ENCODE measurements at regions not wholly inside any gene's neighbourhood (a gene's known extent, or its start where the extent isn't known, plus 50 kb on each side); places are given as distances from the start of the nearest gene placed in this dataset.

GRCh38 chr13:74758188-74758587 lies 624.0 kb upstream of the KLF12 start:
- H3K27ac ChIP-seq (ENCODE audit: low read depth in 2 of 2, low read length in 2 of 2), result no peak overlapping the region
- intact Hi-C loops (cut with DNase I), result no loop called here
- no peak for DNase-seq
- no peaks in the 10 kb centered on the region for H3K4me1 ChIP-seq (ENCODE audit: control insufficient read depth in 2 of 3, insufficient read depth in 2 of 3, low read depth in 1 of 3, low read length in 3 of 3)
- no peak overlapping the region for H3K9ac ChIP-seq (ENCODE audit: low read length in 3 of 3)
- no peak overlapping the region for H3K4me3 ChIP-seq (ENCODE audit: low read length in 3 of 3)
- H3K9me3 ChIP-seq (ENCODE audit: control insufficient read depth in 2 of 3, insufficient read depth in 1 of 3, low read length in 3 of 3), result no peaks in the 10 kb centered on the region
- no peak for FAIRE-seq
- TF ChIP-seq CTCF (IDR thresholded peaks at IDR 0.05; ENCODE audit: borderline replicate concordance, extremely low read depth, insufficient read depth), result no peak
- no peaks in the 10 kb centered on the region for H3K36me3 ChIP-seq (ENCODE audit: control insufficient read depth in 2 of 3, insufficient read depth in 3 of 3, low read length in 3 of 3)
- no peaks in the 10 kb centered on the region for H3K27me3 ChIP-seq (ENCODE audit: control insufficient read depth, insufficient read depth, low read length)

DNA sequence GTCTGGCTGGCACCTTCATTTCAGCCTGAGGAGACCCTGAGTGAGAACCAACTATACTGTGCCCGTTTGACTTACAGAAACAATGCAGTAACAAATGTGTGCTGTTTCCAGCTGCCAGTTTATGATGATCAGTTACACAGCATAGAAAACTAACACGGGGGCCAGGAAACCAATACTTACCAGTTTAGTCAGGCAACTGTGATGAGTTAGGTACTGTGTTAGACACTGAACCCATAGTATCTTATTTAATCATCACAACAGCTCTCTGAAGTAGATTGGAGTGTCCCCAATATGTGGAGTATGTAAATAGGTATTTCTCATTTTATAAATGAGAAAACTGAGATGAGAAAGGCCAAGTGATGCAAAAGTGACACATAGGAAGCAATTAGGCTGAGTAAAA lies 620.9 kb upstream of the KLF12 start:
- Histone ChIP-seq H3K36me3 (ENCODE audit: control insufficient read depth in 2 of 3, insufficient read depth in 3 of 3, low read length in 3 of 3) (no peaks in the 10 kb centered on the region), H3K9me3 (ENCODE audit: control insufficient read depth in 2 of 3, insufficient read depth in 1 of 3, low read length in 3 of 3) (no peaks in the 10 kb centered on the region), H3K9ac (ENCODE audit: low read length in 3 of 3) (no peak overlapping the region), H3K27ac (ENCODE audit: low read depth in 2 of 2, low read length in 2 of 2) (no peak overlapping the region), H3K4me3 (ENCODE audit: low read length in 3 of 3) (no peak overlapping the region), H3K27me3 (ENCODE audit: control insufficient read depth, insufficient read depth, low read length) (no peaks in the 10 kb centered on the region), H3K4me1 (ENCODE audit: control insufficient read depth in 2 of 3, insufficient read depth in 2 of 3, low read depth in 1 of 3, low read length in 3 of 3) (no peaks in the 10 kb centered on the region)
- intact Hi-C loops (cut with DNase I), result no loop called here
- DNase-seq, result no peak
- FAIRE-seq, result no peak
- TF ChIP-seq CTCF (IDR thresholded peaks at IDR 0.05; ENCODE audit: borderline replicate concordance, extremely low read depth, insufficient read depth), result no peak

GRCh38 chr13:74751739-74752138 lies 617.5 kb upstream of the KLF12 start:
- no peaks in the 10 kb centered on the region for H3K27me3 ChIP-seq (ENCODE audit: control insufficient read depth, insufficient read depth, low read length)
- H3K9ac ChIP-seq (ENCODE audit: low read length in 3 of 3), result no peak overlapping the region
- no peaks in the 10 kb centered on the region for H3K36me3 ChIP-seq (ENCODE audit: control insufficient read depth in 2 of 3, insufficient read depth in 3 of 3, low read length in 3 of 3)
- FAIRE-seq (no peak), DNase-seq (no peak)
- no peak overlapping the region for H3K4me3 ChIP-seq (ENCODE audit: low read length in 3 of 3)
- no peak for TF ChIP-seq CTCF (IDR thresholded peaks at IDR 0.05; ENCODE audit: borderline replicate concordance, extremely low read depth, insufficient read depth)
- no peaks in the 10 kb centered on the region for H3K4me1 ChIP-seq (ENCODE audit: control insufficient read depth in 2 of 3, insufficient read depth in 2 of 3, low read depth in 1 of 3, low read length in 3 of 3)
- H3K9me3 ChIP-seq (ENCODE audit: control insufficient read depth in 2 of 3, insufficient read depth in 1 of 3, low read length in 3 of 3), result no peaks in the 10 kb centered on the region
- intact Hi-C loops (cut with DNase I), result no loop called here
- H3K27ac ChIP-seq (ENCODE audit: low read depth in 2 of 2, low read length in 2 of 2), result no peak overlapping the region

DNA sequence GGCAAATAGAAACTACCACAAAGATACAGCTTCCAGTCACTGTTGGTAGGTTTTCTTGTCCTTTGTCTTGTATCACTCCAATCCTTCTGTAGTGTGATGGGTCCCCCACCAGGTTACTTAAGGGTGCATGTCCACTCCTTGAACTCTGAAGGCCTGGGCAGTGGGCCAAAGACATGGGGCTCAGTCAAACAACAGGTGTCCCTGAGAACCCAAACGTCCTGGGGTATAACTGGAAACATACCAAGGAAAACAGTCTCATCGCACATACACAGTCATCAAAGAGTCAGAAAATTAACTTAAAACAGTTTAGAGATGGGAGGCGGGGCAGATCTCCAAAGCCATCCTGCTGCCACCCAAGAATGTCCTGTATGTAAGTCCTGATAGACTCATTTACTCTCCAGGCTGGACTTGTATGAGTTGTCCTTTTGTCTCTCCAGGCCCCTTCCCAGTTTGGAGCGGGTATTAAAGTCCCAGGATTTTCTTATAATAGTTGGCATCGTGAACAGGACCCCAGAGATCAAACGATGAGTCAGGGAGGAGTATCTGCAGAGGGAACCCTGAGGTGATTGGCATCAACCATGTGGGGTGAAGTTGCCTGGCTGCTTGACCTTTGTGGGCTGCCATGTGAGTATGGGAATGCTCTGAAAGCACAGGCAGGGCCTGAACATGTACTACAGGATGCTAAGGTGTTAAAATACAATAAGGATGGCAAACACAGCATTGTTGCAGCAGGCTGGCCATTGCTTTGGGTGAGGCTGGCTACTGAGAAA lies 613.2 kb upstream of the KLF12 start:
- H3K9ac ChIP-seq (ENCODE audit: low read length in 3 of 3), result no peak overlapping the region
- no peak for FAIRE-seq
- intact Hi-C loops (cut with DNase I), result no loop called here

More for the DNA sequence above, 613.2 kb upstream of the KLF12 start:
- H3K4me3 ChIP-seq (ENCODE audit: low read length in 3 of 3), result no peak overlapping the region
- no peaks in the 10 kb centered on the region for H3K36me3 ChIP-seq (ENCODE audit: control insufficient read depth in 2 of 3, insufficient read depth in 3 of 3, low read length in 3 of 3)
- H3K9me3 ChIP-seq (ENCODE audit: control insufficient read depth in 2 of 3, insufficient read depth in 1 of 3, low read length in 3 of 3), result no peaks in the 10 kb centered on the region
- no peak for DNase-seq
- H3K4me1 ChIP-seq (ENCODE audit: control insufficient read depth in 2 of 3, insufficient read depth in 2 of 3, low read depth in 1 of 3, low read length in 3 of 3), result no peaks in the 10 kb centered on the region
- H3K27ac ChIP-seq (ENCODE audit: low read depth in 2 of 2, low read length in 2 of 2), result no peak overlapping the region
- no peaks in the 10 kb centered on the region for H3K27me3 ChIP-seq (ENCODE audit: control insufficient read depth, insufficient read depth, low read length)
- no peak for TF ChIP-seq CTCF (IDR thresholded peaks at IDR 0.05; ENCODE audit: borderline replicate concordance, extremely low read depth, insufficient read depth)
